C4-2B (cell line): ENCODE measurements at regions not wholly inside any gene's neighbourhood (a gene's known extent, or its start where the extent isn't known, plus 50 kb on each side); places are given as distances from the start of the nearest gene placed in this dataset.

Experiments
- H3K27ac ChIP-seq: fragments of 450-650 bp; 2 replicates; pipeline ENCODE4 v1.5.1; 2017
- ZFX ChIP-seq: fragments of 450-650 bp; IDR thresholded peaks from 2 replicates; pipeline ENCODE4 v1.6.1; 2017
- TF ChIP-seq, protein P1 (sequence below): fragments of 450-650 bp; conservative IDR thresholded peaks from 2 replicates; pipeline ENCODE4 v1.5.1; 2017; ENCODE audit warnings: mild to moderate bottlenecking

- no peak overlapping the region for H3K27ac ChIP-seq
- TF ChIP-seq ZFX = no peak
- TF ChIP-seq, protein P1, sequence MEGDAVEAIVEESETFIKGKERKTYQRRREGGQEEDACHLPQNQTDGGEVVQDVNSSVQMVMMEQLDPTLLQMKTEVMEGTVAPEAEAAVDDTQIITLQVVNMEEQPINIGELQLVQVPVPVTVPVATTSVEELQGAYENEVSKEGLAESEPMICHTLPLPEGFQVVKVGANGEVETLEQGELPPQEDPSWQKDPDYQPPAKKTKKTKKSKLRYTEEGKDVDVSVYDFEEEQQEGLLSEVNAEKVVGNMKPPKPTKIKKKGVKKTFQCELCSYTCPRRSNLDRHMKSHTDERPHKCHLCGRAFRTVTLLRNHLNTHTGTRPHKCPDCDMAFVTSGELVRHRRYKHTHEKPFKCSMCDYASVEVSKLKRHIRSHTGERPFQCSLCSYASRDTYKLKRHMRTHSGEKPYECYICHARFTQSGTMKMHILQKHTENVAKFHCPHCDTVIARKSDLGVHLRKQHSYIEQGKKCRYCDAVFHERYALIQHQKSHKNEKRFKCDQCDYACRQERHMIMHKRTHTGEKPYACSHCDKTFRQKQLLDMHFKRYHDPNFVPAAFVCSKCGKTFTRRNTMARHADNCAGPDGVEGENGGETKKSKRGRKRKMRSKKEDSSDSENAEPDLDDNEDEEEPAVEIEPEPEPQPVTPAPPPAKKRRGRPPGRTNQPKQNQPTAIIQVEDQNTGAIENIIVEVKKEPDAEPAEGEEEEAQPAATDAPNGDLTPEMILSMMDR = no peak
Measured at GRCh38 chr22:23388517-23388890, 191.6 kb downstream of the IGLL1 start.

GRCh38 chr22:23387827-23388516 lies 192.1 kb downstream of the IGLL1 start:
- H3K27ac ChIP-seq = no peak overlapping the region
- no peak for TF ChIP-seq ZFX

DNA sequence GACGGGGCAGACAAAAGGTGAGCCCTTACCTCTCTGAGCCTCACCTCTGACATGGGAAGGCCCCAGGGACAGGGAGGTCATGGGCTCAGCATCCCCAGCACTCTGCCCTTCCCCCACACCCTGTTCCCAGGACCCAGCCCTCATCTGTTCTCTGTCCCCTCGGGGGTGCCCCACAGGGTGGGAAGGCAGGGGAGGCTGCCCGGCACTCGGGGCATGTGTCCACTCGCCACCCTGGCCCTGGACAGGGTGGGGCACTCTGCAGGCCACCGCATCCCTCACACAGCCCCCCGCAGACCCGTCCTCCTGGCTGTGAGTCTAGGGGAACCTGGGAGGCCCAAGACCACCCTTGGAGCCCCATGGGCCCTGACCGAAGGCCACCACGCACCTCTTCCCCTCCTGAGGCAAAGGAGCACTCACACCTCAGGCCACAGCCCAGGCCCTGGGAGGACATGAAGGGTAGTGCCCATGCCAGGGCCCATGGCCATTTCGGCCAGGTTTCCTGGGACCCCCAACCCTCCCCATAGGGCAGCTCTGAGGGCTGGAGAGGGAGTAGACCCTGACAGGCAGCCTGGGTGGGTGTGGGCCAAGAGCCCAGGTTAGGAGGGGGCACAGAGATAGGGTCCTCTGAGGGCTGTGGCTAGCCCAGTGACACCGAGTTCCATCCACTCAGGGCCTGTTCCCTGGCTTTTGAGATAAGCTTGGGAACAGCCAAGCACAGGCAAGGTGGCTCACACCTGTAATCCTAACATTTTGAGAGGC lies 193.1 kb downstream of the IGLL1 start:
- TF ChIP-seq ZFX = no peak
- TF ChIP-seq, protein P1 = no peak
- H3K27ac ChIP-seq = no peak overlapping the region

GRCh38 chr22:23385678-23386631 lies 194.1 kb downstream of the IGLL1 start:
- no peak for TF ChIP-seq ZFX
- TF ChIP-seq, protein P1 = peak; percentile 99
- no peak overlapping the region; the same call in 1 of the 2 replicates for H3K27ac ChIP-seq

GRCh38 chr22:23384923-23385677 lies 195.0 kb downstream of the IGLL1 start:
- TF ChIP-seq, protein P1 = no peak
- no peak for TF ChIP-seq ZFX
- no peak overlapping the region; the same call in 1 of the 2 replicates for H3K27ac ChIP-seq

DNA sequence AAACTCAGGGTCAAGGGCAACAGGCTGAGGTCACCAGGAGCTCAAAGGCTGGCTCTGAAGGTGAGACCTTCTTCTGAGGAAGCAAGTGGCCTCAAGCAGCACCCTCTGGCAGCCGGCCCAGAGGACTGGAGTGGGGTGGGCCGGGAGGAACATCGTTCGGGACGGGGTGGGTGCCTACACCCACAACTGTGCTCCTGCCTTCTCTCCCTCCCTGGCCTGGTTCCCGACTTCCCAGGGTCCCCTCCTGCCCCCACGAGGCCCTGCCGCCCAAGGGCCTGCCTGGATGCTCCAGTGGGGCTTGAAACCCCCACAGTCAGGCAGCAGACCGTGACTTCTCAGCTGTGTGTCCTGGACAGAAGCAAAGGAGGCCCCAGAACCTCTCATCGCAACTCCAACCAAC lies 195.7 kb downstream of the IGLL1 start:
- TF ChIP-seq, protein P1 = no peak
- no peak for TF ChIP-seq ZFX
- no peak overlapping the region for H3K27ac ChIP-seq
